ENCODE measurements at regions not wholly inside any gene's neighbourhood (a gene's known extent, or its start where the extent isn't known, plus 50 kb on each side); places are given as distances from the start of the nearest gene placed in this dataset.
"Not testable (repeated sequence)": the region's sequence is repeated elsewhere in the genome, so short reads cannot be mapped to it uniquely, and the experiment has no call there.

DNA sequence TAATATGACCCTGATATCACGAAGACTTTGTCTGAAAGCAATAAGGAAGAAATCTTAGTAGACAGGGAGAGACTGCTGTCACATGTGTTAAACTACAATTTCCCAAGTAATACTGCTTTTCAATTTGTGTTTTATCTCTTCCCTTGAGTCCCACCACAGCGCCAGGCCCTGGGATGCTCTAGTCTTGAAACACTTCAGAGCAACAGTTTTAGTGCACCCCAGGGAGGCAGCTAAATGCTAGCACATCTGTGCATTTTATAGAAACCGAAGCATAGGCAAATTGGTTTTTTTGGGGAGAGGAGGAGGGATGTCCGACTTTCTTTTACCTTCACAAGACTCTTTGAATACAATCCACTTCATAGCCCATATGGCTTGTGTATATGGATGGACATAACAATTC, 550.0 kb upstream of the SYT4 start:
- TF ChIP-seq, protein P1, sequence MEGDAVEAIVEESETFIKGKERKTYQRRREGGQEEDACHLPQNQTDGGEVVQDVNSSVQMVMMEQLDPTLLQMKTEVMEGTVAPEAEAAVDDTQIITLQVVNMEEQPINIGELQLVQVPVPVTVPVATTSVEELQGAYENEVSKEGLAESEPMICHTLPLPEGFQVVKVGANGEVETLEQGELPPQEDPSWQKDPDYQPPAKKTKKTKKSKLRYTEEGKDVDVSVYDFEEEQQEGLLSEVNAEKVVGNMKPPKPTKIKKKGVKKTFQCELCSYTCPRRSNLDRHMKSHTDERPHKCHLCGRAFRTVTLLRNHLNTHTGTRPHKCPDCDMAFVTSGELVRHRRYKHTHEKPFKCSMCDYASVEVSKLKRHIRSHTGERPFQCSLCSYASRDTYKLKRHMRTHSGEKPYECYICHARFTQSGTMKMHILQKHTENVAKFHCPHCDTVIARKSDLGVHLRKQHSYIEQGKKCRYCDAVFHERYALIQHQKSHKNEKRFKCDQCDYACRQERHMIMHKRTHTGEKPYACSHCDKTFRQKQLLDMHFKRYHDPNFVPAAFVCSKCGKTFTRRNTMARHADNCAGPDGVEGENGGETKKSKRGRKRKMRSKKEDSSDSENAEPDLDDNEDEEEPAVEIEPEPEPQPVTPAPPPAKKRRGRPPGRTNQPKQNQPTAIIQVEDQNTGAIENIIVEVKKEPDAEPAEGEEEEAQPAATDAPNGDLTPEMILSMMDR (IDR thresholded peaks at IDR 0.05; ENCODE audit: extremely low read depth, missing control alignments): no peak
- no peak for DNase-seq (ENCODE audit: low spot score)

DNA sequence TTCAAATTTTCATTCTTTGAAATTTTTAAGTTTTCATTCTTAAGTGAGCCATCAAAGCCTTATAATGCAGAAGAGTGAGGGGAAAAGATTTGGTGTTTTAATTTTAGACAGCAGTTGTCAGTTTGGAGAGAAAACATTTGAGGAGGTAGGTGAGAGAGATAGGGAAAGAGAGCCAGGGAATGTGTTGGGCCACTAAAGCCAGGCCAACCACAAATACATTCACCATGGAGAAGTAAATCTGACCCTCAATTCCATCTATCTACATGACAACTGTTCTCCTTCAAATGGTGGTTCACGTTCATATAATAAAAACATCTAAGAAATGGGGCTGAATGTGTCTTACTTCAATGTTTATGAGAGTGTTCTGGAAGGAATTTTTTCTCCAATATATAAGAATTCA, 553.0 kb upstream of the SYT4 start:
- no peak for DNase-seq (ENCODE audit: low spot score)
- TF ChIP-seq, protein P1 (IDR thresholded peaks at IDR 0.05; ENCODE audit: extremely low read depth, missing control alignments): no peak

DNA sequence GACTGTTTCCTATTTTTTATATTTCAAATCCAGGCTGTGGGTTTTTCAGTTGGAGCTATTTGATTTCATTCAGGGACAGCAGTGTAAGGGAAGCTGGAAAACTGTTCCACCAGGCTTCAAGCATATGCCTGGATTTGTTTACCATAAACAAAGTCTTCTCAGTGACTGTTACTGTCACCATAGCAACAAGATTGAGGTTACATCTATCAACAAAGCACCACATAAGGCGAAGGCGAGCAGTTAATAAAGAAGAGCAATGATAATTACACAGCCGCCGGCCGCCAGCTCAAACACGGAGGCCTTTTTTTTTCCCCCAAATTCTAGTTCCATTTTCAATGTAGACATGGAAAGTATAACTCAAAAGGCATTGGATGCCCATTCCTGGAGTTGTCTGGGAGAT, 553.7 kb upstream of the SYT4 start:
- TF ChIP-seq, protein P1 (IDR thresholded peaks at IDR 0.05; ENCODE audit: extremely low read depth, missing control alignments): no peak
- DNase-seq (ENCODE audit: low spot score): no peak

DNA sequence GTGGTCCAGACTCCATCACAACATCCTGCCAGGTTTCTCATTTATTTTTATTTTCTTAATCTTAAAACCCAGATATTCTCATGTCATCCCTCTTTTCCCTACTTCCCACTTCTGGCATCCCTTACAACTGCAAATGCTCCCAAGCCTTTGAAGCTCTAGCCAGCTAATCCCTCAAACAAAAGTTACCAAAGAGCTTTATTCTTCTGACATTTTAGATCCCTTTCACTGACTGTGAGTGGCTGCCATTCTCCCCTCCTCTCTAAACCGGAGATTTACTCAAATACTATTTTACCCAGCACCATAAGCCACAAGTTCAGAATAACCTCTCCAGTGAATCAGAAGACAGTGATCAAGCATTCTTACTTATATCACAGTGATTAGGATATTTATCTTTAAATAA, 569.0 kb upstream of the SYT4 start:
- TF ChIP-seq, protein P1 (IDR thresholded peaks at IDR 0.05; ENCODE audit: extremely low read depth, missing control alignments): no peak
- no peak for DNase-seq (ENCODE audit: low spot score)

DNA sequence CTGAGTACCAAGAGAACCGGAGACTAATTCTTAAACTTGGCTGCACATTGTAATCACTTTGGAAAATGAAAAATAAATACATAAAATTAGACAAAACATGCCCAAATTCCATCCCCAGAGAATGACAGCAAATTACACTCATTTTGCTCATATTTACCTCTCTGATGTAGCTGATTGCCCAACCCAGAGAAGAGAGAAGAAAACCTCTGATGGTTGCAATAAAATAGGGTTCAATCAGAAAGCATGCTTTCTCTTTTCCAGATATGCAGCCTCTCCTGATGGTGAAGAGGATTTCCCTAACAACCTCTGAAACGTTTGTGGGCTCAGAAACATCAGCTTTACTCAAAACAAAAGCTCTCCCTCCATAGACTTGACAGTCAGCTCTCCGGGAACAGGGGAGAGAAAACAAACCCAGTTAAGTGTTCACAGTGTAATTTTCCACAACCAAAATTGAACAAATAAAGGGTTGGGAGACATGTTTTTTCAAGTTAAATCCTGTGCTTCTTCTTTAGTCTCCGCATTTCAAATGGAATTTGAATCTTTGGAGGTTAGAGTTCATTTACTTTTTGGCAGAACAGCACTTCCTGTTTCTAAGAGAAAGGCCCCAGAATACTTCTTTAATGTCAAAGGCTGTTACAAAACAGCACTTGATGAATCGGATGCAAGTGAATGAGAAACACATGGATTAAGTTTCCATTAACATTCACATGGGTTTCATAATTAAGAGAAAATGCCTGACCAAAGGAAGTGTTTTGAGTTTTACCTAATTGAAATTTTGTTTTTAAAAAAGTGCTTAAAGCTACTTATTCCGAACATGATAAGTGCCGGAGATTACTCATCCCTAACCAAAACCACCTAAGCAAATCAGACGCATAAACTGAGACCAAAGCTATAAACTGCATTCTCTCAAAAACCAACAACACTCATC, 570.1 kb upstream of the SYT4 start:
- DNase-seq (ENCODE audit: low spot score): no peak
- TF ChIP-seq, protein P1 (IDR thresholded peaks at IDR 0.05; ENCODE audit: extremely low read depth, missing control alignments): no peak

DNA sequence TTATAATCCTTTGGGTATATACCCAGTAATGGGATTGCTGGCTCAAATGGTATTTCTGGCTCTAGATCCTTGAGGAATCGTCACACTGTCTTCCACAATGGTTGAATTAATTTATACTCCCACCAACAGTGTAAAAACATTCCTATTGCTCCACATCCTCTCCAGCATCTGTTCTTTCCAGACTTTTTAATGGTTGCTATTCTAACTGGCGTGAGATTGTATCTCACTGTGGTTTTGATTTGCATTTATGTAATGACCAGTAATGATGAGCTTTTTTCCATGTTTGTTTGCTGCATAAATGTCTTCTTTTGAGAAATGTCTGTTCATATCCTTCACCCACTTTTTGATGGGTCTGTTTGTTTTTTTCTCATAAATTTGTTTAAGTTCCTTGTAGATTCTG, 572.5 kb upstream of the SYT4 start:
- DNase-seq (ENCODE audit: low spot score): not testable (repeated sequence)

DNA sequence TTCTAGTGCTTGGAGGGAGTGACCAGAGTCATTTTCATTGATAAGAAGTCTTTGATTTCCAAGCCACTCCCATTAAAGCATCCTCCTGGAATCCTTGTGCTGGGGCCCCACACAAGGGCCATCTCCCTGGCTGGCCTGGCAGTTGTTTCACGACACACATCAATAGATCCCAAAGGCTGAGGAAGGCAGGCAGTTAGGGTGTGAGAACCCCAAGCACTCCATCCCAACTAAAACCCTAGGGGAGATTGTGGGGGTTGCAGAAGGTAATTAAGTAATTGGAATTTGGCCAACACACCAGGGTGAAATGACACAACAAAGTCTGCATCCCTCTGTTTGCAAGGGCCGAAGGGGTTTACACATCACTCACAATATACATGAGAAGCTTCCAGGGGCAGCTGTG, 578.1 kb upstream of the SYT4 start:
- TF ChIP-seq, protein P1 (IDR thresholded peaks at IDR 0.05; ENCODE audit: extremely low read depth, missing control alignments): no peak
- no peak for DNase-seq (ENCODE audit: low spot score)

DNA sequence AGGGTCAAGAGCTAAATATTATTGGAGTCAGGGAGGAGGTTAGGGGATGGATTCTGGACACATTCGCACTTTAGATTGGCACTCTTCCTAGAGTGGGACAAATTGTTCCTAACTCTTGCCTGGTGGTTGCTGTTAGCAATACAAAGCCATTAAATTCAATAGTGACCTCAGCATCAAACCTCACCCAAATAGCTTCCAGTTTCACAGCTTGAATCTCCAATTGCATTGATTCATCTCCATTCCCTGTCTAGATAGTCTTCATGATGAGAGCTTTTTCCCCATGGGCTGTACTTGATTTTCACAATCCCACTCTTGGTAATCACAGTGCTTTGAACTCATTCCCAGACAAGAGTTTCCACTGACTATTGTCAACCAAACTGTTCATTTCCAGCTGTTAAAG, 585.9 kb upstream of the SYT4 start:
- DNase-seq (ENCODE audit: low spot score): no peak
- TF ChIP-seq, protein P1 (IDR thresholded peaks at IDR 0.05; ENCODE audit: extremely low read depth, missing control alignments): no peak
